GM19438 (cell line): ENCODE measurements at regions not wholly inside any gene's neighbourhood (a gene's known extent, or its start where the extent isn't known, plus 50 kb on each side); places are given as distances from the start of the nearest gene placed in this dataset.
"Not testable (repeated sequence)": the region's sequence is repeated elsewhere in the genome, so short reads cannot be mapped to it uniquely, and the experiment has no call there.

ENCODE experiments used
- ATAC-seq: cut with Tn5 transposase; IDR thresholded peaks from one replicate; pipeline ENCODE4 v1.9.1; 2021; ENCODE audit warnings: low read depth; ENCODE audit not compliant: unreplicated experiment

GRCh38 chr9:124124729-124125650 is 113.4 kb downstream of the LHX2 start:
- ATAC-seq: no peak

GRCh38 chr9:124125651-124125977 is 114.0 kb downstream of the LHX2 start:
- no peak for ATAC-seq

GRCh38 chr9:124126648-124127646 is 115.4 kb downstream of the LHX2 start:
- no peak for ATAC-seq

GRCh38 chr9:124128568-124129166 is 117.1 kb downstream of the LHX2 start:
- ATAC-seq: no peak

GRCh38 chr9:124130277-124131075 is 118.9 kb downstream of the LHX2 start:
- no peak for ATAC-seq

- ATAC-seq: not testable (repeated sequence)
Measured at GRCh38 chr9:124131518-124131917, 120.0 kb downstream of the LHX2 start.

GRCh38 chr9:124132671-124133147 is 121.1 kb downstream of the LHX2 start:
- no peak for ATAC-seq

GRCh38 chr9:124133727-124134126 is 122.2 kb downstream of the LHX2 start:
- ATAC-seq: peak; percentile 50

- no peak for ATAC-seq
Measured at GRCh38 chr9:124134526-124134925, 123.0 kb downstream of the LHX2 start.

GRCh38 chr9:124135813-124136365 is 121.9 kb upstream of the NEK6 start:
- ATAC-seq: no peak

- ATAC-seq: peak; percentile 77
Measured at GRCh38 chr9:124137009-124137943, 120.5 kb upstream of the NEK6 start.

- ATAC-seq: no peak
Measured at GRCh38 chr9:124137944-124138335, 119.8 kb upstream of the NEK6 start.

- no peak for ATAC-seq
Measured at GRCh38 chr9:124139001-124139400, 118.7 kb upstream of the NEK6 start.

GRCh38 chr9:124140941-124141568 is 116.7 kb upstream of the NEK6 start:
- no peak for ATAC-seq

- not testable (repeated sequence) for ATAC-seq
Measured at GRCh38 chr9:124144561-124145123, 113.1 kb upstream of the NEK6 start.

GRCh38 chr9:124146031-124146561 is 111.7 kb upstream of the NEK6 start:
- no peak for ATAC-seq

GRCh38 chr9:124149992-124150391 is 107.8 kb upstream of the NEK6 start:
- ATAC-seq: no peak
